ENCODE measurements at regions not wholly inside any gene's neighbourhood (a gene's known extent, or its start where the extent isn't known, plus 50 kb on each side); places are given as distances from the start of the nearest gene placed in this dataset.

- DNase-seq (ENCODE audit: low spot score in 2 of 2) = no peak
Observed at GRCh38 chrX:149079805-149080406, 425.2 kb downstream of the IDS start.

GRCh38 chrX:149074398-149074797, 430.7 kb downstream of the IDS start:
- DNase-seq (ENCODE audit: low spot score in 2 of 2) = peak; percentile 27 to 88
- intact Hi-C loops (cut with DNase I; ENCODE audit: low total_unique reads) = no loop called here
- TF ChIP-seq POLR2A (IDR thresholded peaks at IDR 0.05) = no peak
- TF ChIP-seq, protein P1, sequence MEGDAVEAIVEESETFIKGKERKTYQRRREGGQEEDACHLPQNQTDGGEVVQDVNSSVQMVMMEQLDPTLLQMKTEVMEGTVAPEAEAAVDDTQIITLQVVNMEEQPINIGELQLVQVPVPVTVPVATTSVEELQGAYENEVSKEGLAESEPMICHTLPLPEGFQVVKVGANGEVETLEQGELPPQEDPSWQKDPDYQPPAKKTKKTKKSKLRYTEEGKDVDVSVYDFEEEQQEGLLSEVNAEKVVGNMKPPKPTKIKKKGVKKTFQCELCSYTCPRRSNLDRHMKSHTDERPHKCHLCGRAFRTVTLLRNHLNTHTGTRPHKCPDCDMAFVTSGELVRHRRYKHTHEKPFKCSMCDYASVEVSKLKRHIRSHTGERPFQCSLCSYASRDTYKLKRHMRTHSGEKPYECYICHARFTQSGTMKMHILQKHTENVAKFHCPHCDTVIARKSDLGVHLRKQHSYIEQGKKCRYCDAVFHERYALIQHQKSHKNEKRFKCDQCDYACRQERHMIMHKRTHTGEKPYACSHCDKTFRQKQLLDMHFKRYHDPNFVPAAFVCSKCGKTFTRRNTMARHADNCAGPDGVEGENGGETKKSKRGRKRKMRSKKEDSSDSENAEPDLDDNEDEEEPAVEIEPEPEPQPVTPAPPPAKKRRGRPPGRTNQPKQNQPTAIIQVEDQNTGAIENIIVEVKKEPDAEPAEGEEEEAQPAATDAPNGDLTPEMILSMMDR (IDR thresholded peaks at IDR 0.05) = no peak
- 21 to 43% methylated on average over 4 to 8 of the region's 8 CpGs for WGBS, 2 donors
- no peak overlapping the region for H3K4me3 ChIP-seq (ENCODE audit: low read depth, poor library complexity, severe bottlenecking)

More at GRCh38 chrX:149079805-149080406, 425.2 kb downstream of the IDS start:
- TF ChIP-seq, protein P1 (IDR thresholded peaks at IDR 0.05) = no peak
- no peak for TF ChIP-seq POLR2A (IDR thresholded peaks at IDR 0.05)
- intact Hi-C loops (cut with DNase I; ENCODE audit: low total_unique reads) = no loop called here
- 69 to 73% methylated on average over 5 of the region's 5 CpGs for whole genome bisulfite sequencing, 2 donors
- H3K4me3 ChIP-seq (ENCODE audit: low read depth, poor library complexity, severe bottlenecking) = no peak overlapping the region

DNA sequence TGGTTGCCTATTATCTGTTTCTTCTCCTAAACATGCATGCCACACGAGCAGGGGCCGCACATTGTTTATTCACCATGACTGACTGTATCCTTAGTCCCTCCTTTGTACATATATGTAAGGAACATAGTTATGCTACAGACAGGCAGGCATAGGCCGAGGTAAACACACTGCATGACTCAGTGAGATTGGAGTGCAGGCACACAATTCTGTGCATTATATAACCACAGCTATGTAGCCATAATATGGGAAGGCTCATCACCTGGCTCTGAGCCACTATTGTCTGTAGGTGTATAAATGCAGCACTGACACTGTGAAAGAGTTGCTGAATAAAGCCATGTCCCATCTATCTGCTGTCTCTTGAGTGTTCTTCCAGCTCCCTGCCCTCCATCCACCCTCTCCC, 431.6 kb downstream of the IDS start:
- TF ChIP-seq POLR2A (IDR thresholded peaks at IDR 0.05) = no peak
- TF ChIP-seq, protein P1 (IDR thresholded peaks at IDR 0.05) = no peak
- no peak overlapping the region for H3K4me3 ChIP-seq (ENCODE audit: low read depth, poor library complexity, severe bottlenecking)
- intact Hi-C loops (cut with DNase I; ENCODE audit: low total_unique reads) = no loop called here
- WGBS, 2 donors = 66 to 80% methylated on average over 3 of the region's 3 CpGs
- DNase-seq (ENCODE audit: low spot score in 2 of 2) = no peak

GRCh38 chrX:149069899-149070298, 435.2 kb downstream of the IDS start:
- WGBS, 2 donors = 57 to 89% methylated on average over 2 of the region's 2 CpGs
- intact Hi-C loops (cut with DNase I; ENCODE audit: low total_unique reads) = no loop called here
- no peak for TF ChIP-seq POLR2A (IDR thresholded peaks at IDR 0.05)
- TF ChIP-seq, protein P1 (IDR thresholded peaks at IDR 0.05) = no peak
- H3K4me3 ChIP-seq (ENCODE audit: low read depth, poor library complexity, severe bottlenecking) = no peak overlapping the region
- no peak for DNase-seq (ENCODE audit: low spot score in 2 of 2)

- intact Hi-C loops (cut with DNase I; ENCODE audit: low total_unique reads) = no loop called here
- H3K4me3 ChIP-seq (ENCODE audit: low read depth, poor library complexity, severe bottlenecking) = no peak overlapping the region
- 52 to 82% methylated on average over 2 of the region's 2 CpGs for WGBS, 2 donors
- TF ChIP-seq POLR2A (IDR thresholded peaks at IDR 0.05) = no peak
- TF ChIP-seq, protein P1 (IDR thresholded peaks at IDR 0.05) = no peak
- DNase-seq (ENCODE audit: low spot score in 2 of 2) = no peak
Observed at GRCh38 chrX:149060921-149061320, 444.2 kb downstream of the IDS start.
